OCI-LY1 (cell line): ENCODE measurements at regions not wholly inside any gene's neighbourhood (a gene's known extent, or its start where the extent isn't known, plus 50 kb on each side); places are given as distances from the start of the nearest gene placed in this dataset.

Experiments
- CTCF ChIP-seq: fragments of 200-600 bp; sonication (generic), shearing (Covaris generic); IDR thresholded peaks from 2 replicates; pipeline ENCODE4 v1.5.1; 2017; ENCODE audit warnings: mild to moderate bottlenecking, antibody characterized with exemption, low read length, moderate library complexity, mixed read lengths
- EZH2 ChIP-seq: fragments of 200-600 bp; sonication (generic), shearing (Covaris generic); IDR thresholded peaks from 2 replicates; pipeline ENCODE4 v1.8.0; 2017; ENCODE audit warnings: borderline replicate concordance, mixed run types, mild to moderate bottlenecking, antibody characterized with exemption, low read length, moderate library complexity, mixed read lengths

- TF ChIP-seq CTCF (no peak), EZH2 (no peak)
Measured at GRCh38 chr20:23186808-23187207, 100.7 kb upstream of the CD93 start.
